Caco-2 (cell line): ENCODE measurements at regions not wholly inside any gene's neighbourhood (a gene's known extent, or its start where the extent isn't known, plus 50 kb on each side); places are given as distances from the start of the nearest gene placed in this dataset.
"Not testable (repeated sequence)": the region's sequence is repeated elsewhere in the genome, so short reads cannot be mapped to it uniquely, and the experiment has no call there.

Experiments
- BruUV-seq: library from RNA; stranded (reverse); fragments of 400-500 nt; replicated peaks from 2 replicates; lab custom pipeline; 2021; lab: Mats Ljungman, UMichigan
- CTCF ChIA-PET: fragments of 300-600 bp; sonication (Branson Sonifier 250); formaldehyde crosslinking; loops from one replicate; lab custom pipeline; 2022; ENCODE audit warnings: antibody characterized with exemption; lab: Charles Lee
- POLR2A ChIA-PET: fragments of 300-600 bp; sonication (Branson Sonifier 250); formaldehyde crosslinking; loops from one replicate; lab custom pipeline; 2022; ENCODE audit warnings: antibody characterized with exemption; lab: Charles Lee
- DNase-seq, 2 experiments: peaks; one replicate each; pipeline versions ENCODE4 v3.0.0 to v3.0.0-alpha.2; 2020 to 2022
- H3K27me3 ChIP-seq: replicated peaks from 2 replicates; pipeline ENCODE4 v1.6.0; 2011; ENCODE audit warnings: low read length; ENCODE audit not compliant: control insufficient read depth, insufficient read depth
- H3K36me3 ChIP-seq: 2 replicates; pipeline ENCODE4 v1.5.1; 2011; ENCODE audit warnings: low read length; ENCODE audit not compliant: control insufficient read depth, insufficient read depth
- H3K4me1 ChIP-seq: fragments of 250-450 bp; sonication (Bioruptor Pico); 2 replicates; pipeline ENCODE4 v1.5.1; 2020; ENCODE audit warnings: mild to moderate bottlenecking
- H3K4me3 ChIP-seq: 2 replicates; pipeline ENCODE4 v1.5.1; 2011; ENCODE audit warnings: low read depth, mild to moderate bottlenecking, control low read depth, low read length
- H3K9me3 ChIP-seq: fragments of 250-450 bp; sonication (Bioruptor Pico); 2 replicates; pipeline ENCODE4 v1.5.1; 2020; ENCODE audit warnings: mild to moderate bottlenecking, moderate library complexity
- H3K27ac Mint-ChIP-seq: one replicate; pipeline ENCODE4 v1.8.0; 2022; ENCODE audit warnings: mixed read lengths; ENCODE audit not compliant: unreplicated experiment
- H3K27me3 Mint-ChIP-seq: one replicate; pipeline ENCODE4 v1.8.0; 2022; ENCODE audit warnings: mixed read lengths; ENCODE audit not compliant: insufficient read depth, unreplicated experiment
- H3K36me3 Mint-ChIP-seq: one replicate; pipeline ENCODE4 v1.8.0; 2022; ENCODE audit warnings: mild to moderate bottlenecking, mixed read lengths; ENCODE audit not compliant: insufficient read depth, unreplicated experiment
- H3K4me1 Mint-ChIP-seq: one replicate; pipeline ENCODE4 v1.8.0; 2022; ENCODE audit warnings: low read depth, mixed read lengths; ENCODE audit not compliant: unreplicated experiment
- H3K4me3 Mint-ChIP-seq: one replicate; pipeline ENCODE4 v1.8.0; 2022; ENCODE audit warnings: mild to moderate bottlenecking, moderate library complexity, mixed read lengths; ENCODE audit not compliant: unreplicated experiment
- H3K9me3 Mint-ChIP-seq: one replicate; pipeline ENCODE4 v1.8.0; 2022; ENCODE audit warnings: mixed read lengths; ENCODE audit not compliant: unreplicated experiment
- intact Hi-C: fragments of 100-400 bp; cut with micrococcal nuclease; formaldehyde crosslinking; loops from one replicate; pipeline ENCODE4 v1.10.0; 2022; ENCODE audit not compliant: unreplicated experiment
- TF ChIP-seq, protein P1 (sequence below), 2 experiments: fragments of 200-600 bp in 1 of 2; IDR thresholded peaks; 1 replicate in 1 of 2; 2 replicates in 1 of 2; pipeline versions ENCODE4 v1.5.1 to v1.8.0; 2011 to 2022; ENCODE audit warnings: antibody characterized with exemption in 1 of 2, control low read depth in 1 of 2, inconsistent platforms in 1 of 2, low read depth in 1 of 2, low read length in 1 of 2, mild to moderate bottlenecking in 1 of 2, moderate library complexity in 1 of 2; ENCODE audit not compliant: insufficient read depth in 1 of 2, severe bottlenecking in 1 of 2, unreplicated experiment in 1 of 2

DNA sequence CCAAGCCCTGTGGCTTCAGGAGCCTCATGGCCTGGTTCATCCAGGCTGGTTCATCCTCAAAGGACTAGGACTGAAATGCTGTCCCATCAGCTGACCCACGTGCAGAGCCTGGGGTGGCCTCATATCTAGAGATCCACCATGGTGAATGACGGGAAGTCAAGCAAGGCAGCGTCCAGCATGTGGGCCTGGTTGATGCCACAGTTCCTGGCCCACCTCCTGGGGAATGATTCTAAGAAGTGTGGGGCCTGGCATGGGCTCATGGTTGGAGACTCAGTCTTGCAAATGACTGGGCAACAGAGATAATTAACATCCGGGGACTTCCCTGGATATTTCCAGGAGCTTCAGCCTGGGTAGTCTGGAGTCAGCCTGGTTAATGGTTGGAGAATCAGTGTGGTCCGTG lies 302.4 kb upstream of the SFSWAP start:
- no peaks in the 10 kb centered on the region for H3K4me1 ChIP-seq
- no peak overlapping the region for H3K4me3 Mint-ChIP-seq
- no peaks in the 10 kb centered on the region for H3K4me1 Mint-ChIP-seq
- no peaks in the 10 kb centered on the region for H3K36me3 Mint-ChIP-seq
- POLR2A ChIA-PET: interaction anchor here (0.6 kb wide), 1 partner anchor 13 kb away, joined by 3 read pairs; no protein-coding TSS in a partner anchor
- CTCF ChIA-PET: no interaction called here
- TF ChIP-seq, protein P1, sequence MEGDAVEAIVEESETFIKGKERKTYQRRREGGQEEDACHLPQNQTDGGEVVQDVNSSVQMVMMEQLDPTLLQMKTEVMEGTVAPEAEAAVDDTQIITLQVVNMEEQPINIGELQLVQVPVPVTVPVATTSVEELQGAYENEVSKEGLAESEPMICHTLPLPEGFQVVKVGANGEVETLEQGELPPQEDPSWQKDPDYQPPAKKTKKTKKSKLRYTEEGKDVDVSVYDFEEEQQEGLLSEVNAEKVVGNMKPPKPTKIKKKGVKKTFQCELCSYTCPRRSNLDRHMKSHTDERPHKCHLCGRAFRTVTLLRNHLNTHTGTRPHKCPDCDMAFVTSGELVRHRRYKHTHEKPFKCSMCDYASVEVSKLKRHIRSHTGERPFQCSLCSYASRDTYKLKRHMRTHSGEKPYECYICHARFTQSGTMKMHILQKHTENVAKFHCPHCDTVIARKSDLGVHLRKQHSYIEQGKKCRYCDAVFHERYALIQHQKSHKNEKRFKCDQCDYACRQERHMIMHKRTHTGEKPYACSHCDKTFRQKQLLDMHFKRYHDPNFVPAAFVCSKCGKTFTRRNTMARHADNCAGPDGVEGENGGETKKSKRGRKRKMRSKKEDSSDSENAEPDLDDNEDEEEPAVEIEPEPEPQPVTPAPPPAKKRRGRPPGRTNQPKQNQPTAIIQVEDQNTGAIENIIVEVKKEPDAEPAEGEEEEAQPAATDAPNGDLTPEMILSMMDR (IDR thresholded peaks at IDR 0.05; ENCODE audit: insufficient read depth in 1 of 2, low read depth in 1 of 2, low read length in 1 of 2, severe bottlenecking in 1 of 2, unreplicated experiment in 1 of 2): no peak
- no peak overlapping the region for H3K27ac Mint-ChIP-seq
- no peaks in the 10 kb centered on the region for H3K27me3 ChIP-seq
- intact Hi-C loops: no loop called here
- H3K4me3 ChIP-seq: no peak overlapping the region
- BruUV-seq: no TSS peak
- peaks cover 7% of the 10 kb centered on the region for H3K27me3 Mint-ChIP-seq
- no peaks in the 10 kb centered on the region for H3K9me3 Mint-ChIP-seq
- DNase-seq: no peak
- H3K36me3 ChIP-seq: no peaks in the 10 kb centered on the region
- H3K9me3 ChIP-seq: no peaks in the 10 kb centered on the region

- CTCF ChIA-PET: no interaction called here
- no peaks in the 10 kb centered on the region for H3K36me3 Mint-ChIP-seq
- TF ChIP-seq, protein P1 (IDR thresholded peaks at IDR 0.05; ENCODE audit: insufficient read depth in 1 of 2, low read depth in 1 of 2, low read length in 1 of 2, severe bottlenecking in 1 of 2, unreplicated experiment in 1 of 2): no peak
Observed at GRCh38 chr12:131409211-131409610, 301.7 kb upstream of the SFSWAP start.

GRCh38 chr12:131411827-131412226 lies 299.1 kb upstream of the SFSWAP start:
- BruUV-seq, H3K9me3 Mint-ChIP-seq, H3K27ac Mint-ChIP-seq, H3K27me3 ChIP-seq, H3K4me3 ChIP-seq, H3K4me3 Mint-ChIP-seq, H3K4me1 Mint-ChIP-seq, CTCF ChIA-PET, H3K9me3 ChIP-seq, H3K4me1 ChIP-seq, POLR2A ChIA-PET, intact Hi-C loops, H3K36me3 Mint-ChIP-seq, H3K36me3 ChIP-seq, DNase-seq: not testable (repeated sequence)
- peaks cover 10% of the 10 kb centered on the region for H3K27me3 Mint-ChIP-seq

More at GRCh38 chr12:131409211-131409610, 301.7 kb upstream of the SFSWAP start:
- H3K9me3 Mint-ChIP-seq: no peaks in the 10 kb centered on the region
- no peak overlapping the region for H3K4me3 ChIP-seq
- DNase-seq: no peak
- H3K4me1 Mint-ChIP-seq: no peaks in the 10 kb centered on the region
- H3K9me3 ChIP-seq: no peaks in the 10 kb centered on the region
- H3K4me3 Mint-ChIP-seq: no peak overlapping the region
- H3K4me1 ChIP-seq: no peaks in the 10 kb centered on the region
- no peak overlapping the region for H3K27ac Mint-ChIP-seq
- POLR2A ChIA-PET: no interaction called here
- H3K27me3 ChIP-seq: no peaks in the 10 kb centered on the region
- BruUV-seq: no TSS peak
- H3K27me3 Mint-ChIP-seq: peaks cover 7% of the 10 kb centered on the region
- no peaks in the 10 kb centered on the region for H3K36me3 ChIP-seq
- intact Hi-C loops: no loop called here

- intact Hi-C loops: no loop called here
- Histone ChIP-seq H3K36me3 (no peaks in the 10 kb centered on the region), H3K4me3 (no peak overlapping the region), H3K9me3 (no peaks in the 10 kb centered on the region), H3K4me1 (no peaks in the 10 kb centered on the region), H3K27me3 (no peaks in the 10 kb centered on the region)
- Mint-ChIP-seq H3K27me3 (peaks cover 10% of the 10 kb centered on the region), H3K36me3 (no peaks in the 10 kb centered on the region), H3K4me1 (no peaks in the 10 kb centered on the region), H3K27ac (no peak overlapping the region), H3K9me3 (no peaks in the 10 kb centered on the region), H3K4me3 (no peak overlapping the region)
- CTCF ChIA-PET: no interaction called here
- BruUV-seq: no TSS peak
- no peak for DNase-seq
- TF ChIP-seq, protein P1 (IDR thresholded peaks at IDR 0.05; ENCODE audit: insufficient read depth in 1 of 2, low read depth in 1 of 2, low read length in 1 of 2, severe bottlenecking in 1 of 2, unreplicated experiment in 1 of 2): no peak
- POLR2A ChIA-PET: no interaction called here
Observed at GRCh38 chr12:131413006-131413405, 297.9 kb upstream of the SFSWAP start.
